Neuronal stem cell (in vitro differentiated cells): ENCODE measurements at regions not wholly inside any gene's neighbourhood (a gene's known extent, or its start where the extent isn't known, plus 50 kb on each side); places are given as distances from the start of the nearest gene placed in this dataset.

Experiments
- DNase-seq: peaks from one replicate; pipeline ENCODE4 v3.0.0-alpha.2; 2013; ENCODE audit warnings: low spot score
- H2AFZ ChIP-seq: one replicate; pipeline ENCODE4 v1.6.1; 2013; ENCODE audit warnings: mild to moderate bottlenecking, low read length, inconsistent platforms
- H2AK5ac ChIP-seq: 2 replicates; pipeline ENCODE4 v1.6.1; 2013; ENCODE audit warnings: low read depth, mild to moderate bottlenecking, inconsistent platforms, low read length, moderate library complexity, mixed read lengths
- H2BK120ac ChIP-seq: 2 replicates; pipeline ENCODE4 v1.6.1; 2013; ENCODE audit warnings: low read depth, mild to moderate bottlenecking, inconsistent platforms, low read length, moderate library complexity, mixed read lengths
- H2BK12ac ChIP-seq: one replicate; pipeline ENCODE4 v1.6.1; 2013; ENCODE audit warnings: low read length, inconsistent platforms
- H2BK15ac ChIP-seq: 2 replicates; pipeline ENCODE4 v1.6.1; 2013; ENCODE audit warnings: mild to moderate bottlenecking, low read length, inconsistent platforms, mixed read lengths
- H2BK5ac ChIP-seq: one replicate; pipeline ENCODE4 v1.6.1; 2013; ENCODE audit warnings: inconsistent platforms, mild to moderate bottlenecking, low read length, moderate library complexity
- H3K14ac ChIP-seq: one replicate; pipeline ENCODE4 v1.6.1; 2013; ENCODE audit warnings: low read length, inconsistent platforms
- H3K18ac ChIP-seq: 2 replicates; pipeline ENCODE4 v1.6.1; 2013; ENCODE audit warnings: low read length, inconsistent platforms
- H3K23ac ChIP-seq: 2 replicates; pipeline ENCODE4 v1.6.1; 2013; ENCODE audit warnings: low read depth, mild to moderate bottlenecking, mixed read lengths, low read length, inconsistent platforms; ENCODE audit not compliant: poor library complexity
- H3K27ac ChIP-seq: replicated peaks from 3 replicates; pipeline ENCODE4 v1.5.1; 2013; ENCODE audit warnings: low read length, inconsistent platforms
- H3K27me3 ChIP-seq, 3 experiments: 2 replicates each; pipeline ENCODE4 v1.6.1; 2013; ENCODE audit warnings: low read length in 3 of 3, mild to moderate bottlenecking in 2 of 3, inconsistent platforms in 1 of 3, low read depth in 1 of 3, mixed read lengths in 1 of 3, moderate library complexity in 1 of 3; ENCODE audit not compliant: control insufficient read depth in 3 of 3, insufficient read depth in 3 of 3
- H3K36me3 ChIP-seq, 2 donors: replicated peaks in 1 of 2; 2 replicates each; pipeline ENCODE4 v1.6.1; 2013; ENCODE audit warnings: low read length in 2 of 2; ENCODE audit not compliant: control insufficient read depth in 2 of 2, insufficient read depth in 2 of 2
- H3K4ac ChIP-seq: 2 replicates; pipeline ENCODE4 v1.6.1; 2013; ENCODE audit warnings: inconsistent platforms, mild to moderate bottlenecking, low read length, moderate library complexity
- H3K4me1 ChIP-seq, 2 donors: 1 replicate in 1 of 2; 2 replicates in 1 of 2; pipeline ENCODE4 v1.6.1; 2013; ENCODE audit warnings: low read length in 2 of 2, low read depth in 1 of 2; ENCODE audit not compliant: control insufficient read depth in 2 of 2, insufficient read depth in 1 of 2
- H3K4me2 ChIP-seq: one replicate; pipeline ENCODE4 v1.6.1; 2013; ENCODE audit warnings: mild to moderate bottlenecking, low read length, inconsistent platforms; ENCODE audit not compliant: insufficient read depth, poor library complexity, severe bottlenecking
- H3K4me3 ChIP-seq, 2 donors: 2 replicates each; pipeline ENCODE4 v1.5.1; 2013; ENCODE audit warnings: low read length in 2 of 2, mild to moderate bottlenecking in 2 of 2, inconsistent platforms in 1 of 2, moderate library complexity in 1 of 2
- H3K79me1 ChIP-seq: one replicate; pipeline ENCODE4 v1.6.1; 2013; ENCODE audit warnings: low read depth, mild to moderate bottlenecking, inconsistent platforms, low read length, moderate library complexity
- H3K9ac ChIP-seq: one replicate; pipeline ENCODE4 v1.6.1; 2013; ENCODE audit warnings: mild to moderate bottlenecking, low read depth, low read length, inconsistent platforms; ENCODE audit not compliant: poor library complexity
- H3K9me3 ChIP-seq, 2 donors: replicated peaks in 1 of 2; 2 replicates each; pipeline versions ENCODE3 to v1.6.1; 2013; ENCODE audit warnings: low read length in 2 of 2, mild to moderate bottlenecking in 2 of 2, inconsistent platforms in 1 of 2, low read depth in 1 of 2, mixed read lengths in 1 of 2, moderate library complexity in 1 of 2; ENCODE audit not compliant: control insufficient read depth in 2 of 2, insufficient read depth in 1 of 2
- H4K8ac ChIP-seq: one replicate; pipeline ENCODE4 v1.6.1; 2013; ENCODE audit warnings: low read depth, mild to moderate bottlenecking, inconsistent platforms, low read length, moderate library complexity
- H4K91ac ChIP-seq: one replicate; pipeline ENCODE4 v1.6.1; 2013; ENCODE audit warnings: low read length, low read depth, mild to moderate bottlenecking, inconsistent platforms; ENCODE audit not compliant: poor library complexity
- WGBS, 2 donors: extraction: QIAGEN DNeasy Blood & Tissue Kit; methylation state at CpG; one replicate each; pipeline ENCODE4 v1.1.7; 2013; ENCODE audit warnings: missing lambda C conversion rate in 2 of 2, mixed read lengths in 1 of 2; ENCODE audit not compliant: insufficient read length in 2 of 2, insufficient replicate concordance in 1 of 2; ENCODE audit errors: extremely low coverage in 2 of 2; 5-methylcytosine and 5-hydroxymethylcytosine counted together

GRCh38 chr10:93255546-93255945, 181.9 kb downstream of the CYP26A1 start:
- Histone ChIP-seq H3K79me1 (no peaks in the 10 kb centered on the region), H3K4me1 (peaks cover 0 to 3% of the 10 kb centered on the region in 2 donors), H3K27me3 (no peaks in the 10 kb centered on the region), H3K18ac (no peak overlapping the region), H3K14ac (no peak overlapping the region), H2AK5ac (no peak overlapping the region), H4K8ac (no peak overlapping the region), H4K91ac (no peak overlapping the region), H3K23ac (no peak overlapping the region), H2BK15ac (no peak overlapping the region), H3K27ac (no peak overlapping the region), H2BK120ac (no peak overlapping the region), H2BK12ac (no peak overlapping the region), H3K4me2 (no peak overlapping the region), H3K36me3 (no peaks in the 10 kb centered on the region), H3K9me3 (no peaks in the 10 kb centered on the region), H3K4me3 (no peak overlapping the region), H2BK5ac (no peak overlapping the region), H3K4ac (no peak overlapping the region), H2AFZ (no peak overlapping the region), H3K9ac (no peak overlapping the region)
- no CpG with 5 or more reads among the region's 1 CpG for WGBS, 2 donors
- no peak for DNase-seq
